Neural progenitor cell (in vitro differentiated cells): ENCODE measurements at regions not wholly inside any gene's neighbourhood (a gene's known extent, or its start where the extent isn't known, plus 50 kb on each side); places are given as distances from the start of the nearest gene placed in this dataset.

Experiments used
- CTCF ChIP-seq: fragments of 200-600 bp; sonication (generic); IDR thresholded peaks from 2 replicates; pipeline ENCODE4 v1.5.1; 2017; ENCODE audit warnings: antibody characterized with exemption, mild to moderate bottlenecking
- EZH2 ChIP-seq: fragments of 200-600 bp; sonication (generic); IDR thresholded peaks from 2 replicates; pipeline ENCODE4 v1.6.1; 2017; ENCODE audit warnings: antibody characterized with exemption, mild to moderate bottlenecking, moderate library complexity
- EZH2phosphoT487 ChIP-seq: fragments of 200-600 bp; sonication (generic); IDR thresholded peaks from 2 replicates; pipeline ENCODE4 v1.6.1; 2017; ENCODE audit warnings: antibody characterized with exemption

GRCh38 chr3:35987386-35987785, 348.1 kb downstream of the ARPP21 start:
- TF ChIP-seq CTCF = no peak
- no peak for TF ChIP-seq EZH2
- no peak for TF ChIP-seq EZH2phosphoT487
